IMR-90 (cell line): ENCODE measurements at regions not wholly inside any gene's neighbourhood (a gene's known extent, or its start where the extent isn't known, plus 50 kb on each side); places are given as distances from the start of the nearest gene placed in this dataset.

Experiments used
- ATAC-seq: fragments of 200-7000 bp; cut with Tn5 transposase; 2 replicates; pipeline ENCODE4 v1.9.1; 2020; ENCODE audit warnings: low read depth, mild to moderate bottlenecking, moderate library complexity
- BruUV-seq: library from RNA; stranded (reverse); fragments of 400-500 nt; replicated peaks from 2 replicates; lab custom pipeline; 2021; lab: Mats Ljungman, UMichigan
- CTCF ChIA-PET: fragments of 300-600 bp; formaldehyde crosslinking; extraction: SDS; loops from one replicate; lab custom pipeline; 2021; ENCODE audit warnings: antibody characterized with exemption; lab: Yijun Ruan, JAX
- POLR2A ChIA-PET: fragments of 300-600 bp; sonication (Branson Sonifier 250); formaldehyde crosslinking; loops from one replicate; lab custom pipeline; 2022; ENCODE audit warnings: antibody characterized with exemption; ENCODE audit not compliant: unreplicated experiment; lab: Charles Lee
- DNase-seq: peaks from one replicate; pipeline ENCODE4 v3.0.0; 2013
- H2AFZ ChIP-seq: replicated peaks from 2 replicates; pipeline ENCODE3; 2013; ENCODE audit warnings: low read length, mild to moderate bottlenecking; ENCODE audit not compliant: poor library complexity
- H2AK5ac ChIP-seq: 2 replicates; pipeline ENCODE4 v1.6.1; 2013; ENCODE audit warnings: low read depth, low read length, inconsistent platforms
- H2AK9ac ChIP-seq: replicated peaks from 2 replicates; pipeline ENCODE3; 2013; ENCODE audit warnings: mild to moderate bottlenecking, low read depth, low read length, moderate library complexity; ENCODE audit not compliant: poor library complexity
- H2BK120ac ChIP-seq: 2 replicates; pipeline ENCODE4 v1.6.1; 2013; ENCODE audit warnings: low read depth, low read length, inconsistent platforms
- H2BK15ac ChIP-seq: 3 replicates; pipeline ENCODE4 v1.6.1; 2013; ENCODE audit warnings: low read depth, low read length, inconsistent platforms
- H2BK20ac ChIP-seq: 2 replicates; pipeline ENCODE4 v1.6.1; 2013; ENCODE audit warnings: low read depth, mild to moderate bottlenecking, inconsistent platforms, low read length, moderate library complexity
- H2BK5ac ChIP-seq: 2 replicates; pipeline ENCODE4 v1.6.1; 2013; ENCODE audit warnings: mild to moderate bottlenecking, low read depth, low read length, inconsistent platforms; ENCODE audit not compliant: poor library complexity, severe bottlenecking
- H3K14ac ChIP-seq: replicated peaks from 2 replicates; pipeline ENCODE4 v1.6.1; 2013; ENCODE audit warnings: low read depth, low read length, inconsistent platforms
- H3K18ac ChIP-seq: 2 replicates; pipeline ENCODE4 v1.6.1; 2013; ENCODE audit warnings: low read depth, low read length, control low read depth
- H3K23ac ChIP-seq: 2 replicates; pipeline ENCODE4 v1.6.1; 2013; ENCODE audit warnings: low read depth, low read length, inconsistent platforms
- H3K27ac ChIP-seq: 2 replicates; pipeline ENCODE4 v1.5.1; 2013; ENCODE audit warnings: mild to moderate bottlenecking, control low read depth, low read length; ENCODE audit not compliant: insufficient read depth
- H3K27me3 ChIP-seq: 2 replicates; pipeline ENCODE4 v1.6.1; 2013; ENCODE audit warnings: low read length; ENCODE audit not compliant: control insufficient read depth, insufficient read depth
- H3K36me3 ChIP-seq: 2 replicates; pipeline ENCODE4 v1.6.1; 2013; ENCODE audit warnings: low read length, mixed read lengths; ENCODE audit not compliant: control insufficient read depth, insufficient read depth
- H3K4ac ChIP-seq: 2 replicates; pipeline ENCODE4 v1.6.1; 2013; ENCODE audit warnings: low read depth, low read length, inconsistent platforms
- H3K4me1 ChIP-seq: 2 replicates; pipeline ENCODE4 v1.6.1; 2013; ENCODE audit warnings: low read length, mixed read lengths; ENCODE audit not compliant: control insufficient read depth, insufficient read depth
- H3K4me2 ChIP-seq: 2 replicates; pipeline ENCODE4 v1.6.1; 2013; ENCODE audit warnings: low read depth, mild to moderate bottlenecking, control low read depth, low read length, moderate library complexity
- H3K4me3 ChIP-seq: 2 replicates; pipeline ENCODE4 v1.5.1; 2013; ENCODE audit warnings: low read depth, mild to moderate bottlenecking, control low read depth, low read length, moderate library complexity; ENCODE audit not compliant: insufficient read depth
- H3K56ac ChIP-seq: 2 replicates; pipeline ENCODE4 v1.6.1; 2013; ENCODE audit warnings: low read length, inconsistent platforms; ENCODE audit not compliant: insufficient read depth; ENCODE audit errors: extremely low read depth
- H3K79me1 ChIP-seq, 2 experiments: 2 replicates each; pipeline ENCODE4 v1.6.1; 2013; ENCODE audit warnings: low read length in 2 of 2, inconsistent platforms in 1 of 2, low read depth in 1 of 2
- H3K9ac ChIP-seq: 2 replicates; pipeline ENCODE4 v1.6.1; 2013; ENCODE audit warnings: low read depth, low read length, control low read depth
- H3K9me1 ChIP-seq: 2 replicates; pipeline ENCODE4 v1.6.1; 2013; ENCODE audit warnings: low read length, inconsistent platforms; ENCODE audit not compliant: insufficient read depth
- H3K9me3 ChIP-seq: 2 replicates; pipeline ENCODE4 v1.6.1; 2013; ENCODE audit warnings: low read length; ENCODE audit not compliant: control insufficient read depth, insufficient read depth
- H4K20me1 ChIP-seq: 2 replicates; pipeline ENCODE4 v1.6.1; 2013; ENCODE audit warnings: low read length, inconsistent platforms; ENCODE audit not compliant: insufficient read depth
- H4K5ac ChIP-seq: 2 replicates; pipeline ENCODE4 v1.6.1; 2013; ENCODE audit warnings: mild to moderate bottlenecking, low read depth, low read length, control low read depth
- H4K8ac ChIP-seq, 2 experiments: 2 replicates each; pipeline ENCODE4 v1.6.1; 2013; ENCODE audit warnings: low read depth in 2 of 2, low read length in 2 of 2, control low read depth in 1 of 2, inconsistent platforms in 1 of 2
- H4K91ac ChIP-seq: 2 replicates; pipeline ENCODE4 v1.6.1; 2013; ENCODE audit warnings: low read depth, low read length, inconsistent platforms; ENCODE audit not compliant: insufficient read depth
- BHLHE40 ChIP-seq: fragments of 150-350 bp; IDR thresholded peaks from 2 replicates; pipeline ENCODE4 v1.6.1; 2016; ENCODE audit warnings: mild to moderate bottlenecking, low read depth, low read length
- CHD1 ChIP-seq: IDR thresholded peaks from 2 replicates; pipeline ENCODE4 v1.6.1; 2012; ENCODE audit warnings: low read depth, low read length, improper control_type of control experiment
- FOS ChIP-seq: fragments of 150-350 bp; IDR thresholded peaks from 2 replicates; pipeline ENCODE4 v1.6.1; 2016; ENCODE audit warnings: low read depth, low read length
- MAZ ChIP-seq: IDR thresholded peaks from 2 replicates; pipeline ENCODE4 v1.6.1; 2012; ENCODE audit warnings: low read depth, mild to moderate bottlenecking, low read length, improper control_type of control experiment, moderate library complexity, borderline replicate concordance
- POLR2A ChIP-seq: IDR thresholded peaks from 2 replicates; pipeline ENCODE4 v1.6.1; 2012; ENCODE audit warnings: mild to moderate bottlenecking, low read depth, low read length
- RAD21 ChIP-seq: IDR thresholded peaks from 2 replicates; pipeline ENCODE4 v1.6.1; 2012; ENCODE audit warnings: low read length, improper control_type of control experiment
- SMC3 ChIP-seq: fragments of 150-350 bp; IDR thresholded peaks from 2 replicates; pipeline ENCODE4 v1.6.1; 2016; ENCODE audit warnings: low read depth, mild to moderate bottlenecking, antibody characterized with exemption, low read length, moderate library complexity
- WGBS, 2 experiments: methylation state at CpG; one replicate each; pipeline versions ENCODE4 v1.1.5 to v1.1.7; 2013; ENCODE audit warnings: missing lambda C conversion rate in 2 of 2; ENCODE audit not compliant: insufficient read length in 1 of 2; ENCODE audit errors: extremely low coverage in 2 of 2; 5-methylcytosine and 5-hydroxymethylcytosine counted together
- dilution Hi-C: fragments of 300-500 bp; cut with HindIII; formaldehyde crosslinking; loops from one replicate; pipeline ENCODE4 v1.14.3; 2018; ENCODE audit warnings: low sequenced_read_pairs; ENCODE audit not compliant: unreplicated experiment
- in situ Hi-C: fragments of 300-500 bp; cut with MboI; formaldehyde crosslinking; loops from 3 replicates; pipeline ENCODE4 v1.14.3; 2019; ENCODE audit warnings: low sequenced_read_pairs, inconsistent platforms, mixed read lengths
- intact Hi-C: fragments of 100-400 bp; cut with micrococcal nuclease; formaldehyde crosslinking; loops from 2 replicates; pipeline ENCODE4 v1.10.0; 2022
- TF ChIP-seq, protein P1 (sequence below): conservative IDR thresholded peaks from 2 replicates; pipeline ENCODE4 v1.5.1; 2012; ENCODE audit warnings: mild to moderate bottlenecking, low read depth, low read length, improper control_type of control experiment
- TF ChIP-seq, protein P2 (sequence below): fragments of 150-350 bp; IDR thresholded peaks from 2 replicates; pipeline ENCODE4 v1.6.1; 2017; ENCODE audit warnings: mild to moderate bottlenecking, antibody characterized with exemption, low read length, low read depth

DNA sequence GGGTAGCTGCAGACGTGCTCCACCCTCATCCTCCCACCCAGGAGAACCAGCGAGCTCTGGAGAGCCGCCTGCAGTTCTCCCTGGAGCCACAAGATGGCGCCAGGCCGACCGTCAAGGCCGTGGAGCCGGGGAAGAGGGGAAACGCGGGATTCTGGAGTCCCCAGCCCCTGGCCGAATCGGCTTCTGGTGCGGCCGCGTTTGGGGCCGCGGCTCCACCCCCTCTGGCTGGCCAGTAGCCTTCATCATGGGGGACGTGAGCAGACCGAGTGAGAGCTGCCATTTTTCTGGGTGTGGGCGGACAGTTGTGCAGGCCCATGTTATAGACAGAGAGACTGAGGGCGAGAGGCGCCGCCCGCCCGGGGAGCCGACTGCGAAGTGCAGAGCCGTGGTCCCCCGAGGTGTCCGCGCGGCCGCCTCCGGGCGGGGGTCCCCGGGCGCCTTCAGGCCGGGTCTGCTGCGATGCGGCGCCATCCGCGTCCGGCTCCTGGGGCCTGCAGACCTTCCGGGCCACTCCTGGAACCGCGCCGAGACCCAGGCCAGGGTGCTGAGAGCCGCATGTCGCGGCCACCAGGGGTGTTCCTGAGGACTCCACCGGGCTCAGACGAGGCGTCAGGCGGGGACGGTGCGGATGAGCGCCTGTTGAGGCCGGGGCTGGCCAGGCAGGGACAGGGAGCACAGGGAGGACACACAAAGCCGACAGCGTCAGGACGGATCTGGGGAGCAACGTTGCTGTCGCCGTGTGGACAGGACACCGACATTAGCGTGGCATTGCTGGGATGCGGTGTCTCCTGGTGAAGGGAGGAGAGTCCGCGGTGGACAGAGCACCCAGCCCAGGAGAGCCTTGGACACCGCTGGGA, 418.2 kb upstream of the HS6ST1 start:
- Histone ChIP-seq H3K4ac (0 out of 2 replicates have a peak overlapping the region, but pooled peaks have one; percentile 29), H2BK20ac (no peak overlapping the region), H3K4me3 (no peak overlapping the region; the same call in 1 of the 2 replicates), H3K9me3 (no peaks in the 10 kb centered on the region), H4K5ac (no peak overlapping the region), H3K27me3 (peaks cover 10% of the 10 kb centered on the region; the same call in 1 of the 2 replicates), H3K56ac (no peak overlapping the region), H3K9ac (no peak overlapping the region), H2AK9ac (no peak overlapping the region), H3K4me2 (peak overlapping the region; percentile 21; the same call in 1 of the 2 replicates), H2BK120ac (peak overlapping the region; percentile 36; the same call in 1 of the 2 replicates), H3K4me1 (peaks cover 11% of the 10 kb centered on the region; the same call in 1 of the 2 replicates), H3K36me3 (no peaks in the 10 kb centered on the region), H2BK5ac (no peak overlapping the region), H3K27ac (no peak overlapping the region), H3K18ac (no peak overlapping the region; the same call in 1 of the 2 replicates), H3K23ac (no peak overlapping the region), H3K14ac (no peak overlapping the region), H4K8ac (no peak overlapping the region; a peak in 1 of 4 replicates), H2AFZ (peak overlapping the region; percentile 93), H4K20me1 (no peaks in the 10 kb centered on the region), H2AK5ac (no peak overlapping the region), H3K79me1 (no peaks in the 10 kb centered on the region), H4K91ac (no peak overlapping the region), H3K9me1 (no peaks in the 10 kb centered on the region), H2BK15ac (no peak overlapping the region)
- DNase-seq (peak; percentile 49), ATAC-seq (peak; percentile 84)
- WGBS, 2 experiments: 34% methylated on average over 31 of the region's 71 CpGs; no CpG with 5 or more reads in 1 of the 2 experiments
- POLR2A ChIA-PET: no interaction called here
- intact Hi-C loops (loop anchor here (5.0 to 10.0 kb wide), 3 partner anchors 262 to 555 kb away; no protein-coding TSS in a partner anchor), in situ Hi-C loops (loop anchor here (25.0 kb wide), 1 partner anchor 675 kb away; no protein-coding TSS in a partner anchor), dilution Hi-C loops (no loop called here)
- no TSS peak for BruUV-seq
- peak; percentile 13; the same call in 1 of the 2 replicates for TF ChIP-seq MAZ
- TF ChIP-seq, protein P1, sequence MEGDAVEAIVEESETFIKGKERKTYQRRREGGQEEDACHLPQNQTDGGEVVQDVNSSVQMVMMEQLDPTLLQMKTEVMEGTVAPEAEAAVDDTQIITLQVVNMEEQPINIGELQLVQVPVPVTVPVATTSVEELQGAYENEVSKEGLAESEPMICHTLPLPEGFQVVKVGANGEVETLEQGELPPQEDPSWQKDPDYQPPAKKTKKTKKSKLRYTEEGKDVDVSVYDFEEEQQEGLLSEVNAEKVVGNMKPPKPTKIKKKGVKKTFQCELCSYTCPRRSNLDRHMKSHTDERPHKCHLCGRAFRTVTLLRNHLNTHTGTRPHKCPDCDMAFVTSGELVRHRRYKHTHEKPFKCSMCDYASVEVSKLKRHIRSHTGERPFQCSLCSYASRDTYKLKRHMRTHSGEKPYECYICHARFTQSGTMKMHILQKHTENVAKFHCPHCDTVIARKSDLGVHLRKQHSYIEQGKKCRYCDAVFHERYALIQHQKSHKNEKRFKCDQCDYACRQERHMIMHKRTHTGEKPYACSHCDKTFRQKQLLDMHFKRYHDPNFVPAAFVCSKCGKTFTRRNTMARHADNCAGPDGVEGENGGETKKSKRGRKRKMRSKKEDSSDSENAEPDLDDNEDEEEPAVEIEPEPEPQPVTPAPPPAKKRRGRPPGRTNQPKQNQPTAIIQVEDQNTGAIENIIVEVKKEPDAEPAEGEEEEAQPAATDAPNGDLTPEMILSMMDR: peak; percentile 87
- TF ChIP-seq FOS: no peak
- TF ChIP-seq BHLHE40: no peak
- TF ChIP-seq RAD21: peak; percentile 64
- TF ChIP-seq CHD1: no peak
- no peak for TF ChIP-seq POLR2A
- TF ChIP-seq, protein P2, sequence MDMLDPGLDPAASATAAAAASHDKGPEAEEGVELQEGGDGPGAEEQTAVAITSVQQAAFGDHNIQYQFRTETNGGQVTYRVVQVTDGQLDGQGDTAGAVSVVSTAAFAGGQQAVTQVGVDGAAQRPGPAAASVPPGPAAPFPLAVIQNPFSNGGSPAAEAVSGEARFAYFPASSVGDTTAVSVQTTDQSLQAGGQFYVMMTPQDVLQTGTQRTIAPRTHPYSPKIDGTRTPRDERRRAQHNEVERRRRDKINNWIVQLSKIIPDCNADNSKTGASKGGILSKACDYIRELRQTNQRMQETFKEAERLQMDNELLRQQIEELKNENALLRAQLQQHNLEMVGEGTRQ: no peak
- peak; percentile 62 for TF ChIP-seq SMC3
- CTCF ChIA-PET: interaction anchor here (0.6 to 1.3 kb wide), 8 partner anchors 9 to 634 kb away, joined by 3 to 7 read pairs (median 4); no protein-coding TSS in a partner anchor
